ENCODE measurements at regions not wholly inside any gene's neighbourhood (a gene's known extent, or its start where the extent isn't known, plus 50 kb on each side); places are given as distances from the start of the nearest gene placed in this dataset.

- no peak for TF ChIP-seq CTCF (IDR thresholded peaks at IDR 0.05)
- no peak for TF ChIP-seq POLR2A (IDR thresholded peaks at IDR 0.05)
- no peak for TF ChIP-seq POLR2AphosphoS5 (IDR thresholded peaks at IDR 0.05)
Measured at GRCh38 chr2:35997488-35997887, 358.1 kb upstream of the CRIM1 start.

Data from prostate gland (tissue), 2 donors.